ENCODE measurements at regions not wholly inside any gene's neighbourhood (a gene's known extent, or its start where the extent isn't known, plus 50 kb on each side); places are given as distances from the start of the nearest gene placed in this dataset.

DNA sequence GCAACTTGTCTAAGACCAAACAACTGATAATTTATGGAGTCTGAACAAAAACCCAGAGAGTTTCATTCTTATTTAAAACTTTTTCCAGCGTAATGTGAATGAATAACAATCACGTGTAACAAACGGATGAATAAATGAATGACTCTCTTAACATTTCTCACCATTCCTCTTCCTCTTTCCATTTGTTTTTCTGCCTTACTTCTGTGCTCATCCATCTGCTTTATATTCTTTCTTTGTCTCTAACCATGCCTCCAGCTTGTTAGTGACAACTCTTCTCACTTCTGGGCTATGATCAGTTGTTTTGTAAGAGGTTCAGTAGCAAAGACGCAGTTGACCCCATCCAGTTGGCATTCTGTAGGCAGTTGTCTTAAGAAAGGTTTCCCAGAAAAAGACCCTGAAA, 133.7 kb upstream of the MB21D2 start:
- TF ChIP-seq, protein P1, sequence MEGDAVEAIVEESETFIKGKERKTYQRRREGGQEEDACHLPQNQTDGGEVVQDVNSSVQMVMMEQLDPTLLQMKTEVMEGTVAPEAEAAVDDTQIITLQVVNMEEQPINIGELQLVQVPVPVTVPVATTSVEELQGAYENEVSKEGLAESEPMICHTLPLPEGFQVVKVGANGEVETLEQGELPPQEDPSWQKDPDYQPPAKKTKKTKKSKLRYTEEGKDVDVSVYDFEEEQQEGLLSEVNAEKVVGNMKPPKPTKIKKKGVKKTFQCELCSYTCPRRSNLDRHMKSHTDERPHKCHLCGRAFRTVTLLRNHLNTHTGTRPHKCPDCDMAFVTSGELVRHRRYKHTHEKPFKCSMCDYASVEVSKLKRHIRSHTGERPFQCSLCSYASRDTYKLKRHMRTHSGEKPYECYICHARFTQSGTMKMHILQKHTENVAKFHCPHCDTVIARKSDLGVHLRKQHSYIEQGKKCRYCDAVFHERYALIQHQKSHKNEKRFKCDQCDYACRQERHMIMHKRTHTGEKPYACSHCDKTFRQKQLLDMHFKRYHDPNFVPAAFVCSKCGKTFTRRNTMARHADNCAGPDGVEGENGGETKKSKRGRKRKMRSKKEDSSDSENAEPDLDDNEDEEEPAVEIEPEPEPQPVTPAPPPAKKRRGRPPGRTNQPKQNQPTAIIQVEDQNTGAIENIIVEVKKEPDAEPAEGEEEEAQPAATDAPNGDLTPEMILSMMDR (conservative IDR thresholded peaks at IDR 0.05 in 1 of 2, IDR thresholded peaks at IDR 0.05 in 1 of 2; ENCODE audit: low read depth in 1 of 2, low read length in 2 of 2): no peak
- no peak for TF ChIP-seq EZH2 (IDR thresholded peaks at IDR 0.05; ENCODE audit: low read length, missing control alignments)

Measured in fibroblast of lung (primary cell).